BE2C (cell line): ENCODE measurements at regions not wholly inside any gene's neighbourhood (a gene's known extent, or its start where the extent isn't known, plus 50 kb on each side); places are given as distances from the start of the nearest gene placed in this dataset.

Experiments
- DNase-seq: peaks from one replicate; pipeline ENCODE4 v3.0.0-alpha.2; 2020
- H3K27me3 ChIP-seq: fragments of 250-450 bp; sonication (Bioruptor Pico); 2 replicates; pipeline ENCODE4 v1.5.1; 2020; ENCODE audit warnings: mild to moderate bottlenecking
- H3K36me3 ChIP-seq: fragments of 250-450 bp; sonication (Bioruptor Pico); 2 replicates; pipeline ENCODE4 v1.5.1; 2020; ENCODE audit warnings: mild to moderate bottlenecking
- H3K4me1 ChIP-seq: fragments of 250-450 bp; sonication (Bioruptor Pico); 2 replicates; pipeline ENCODE4 v1.5.1; 2020
- H3K4me3 ChIP-seq: 2 replicates; pipeline ENCODE4 v1.5.1; 2011; ENCODE audit warnings: low read depth, low read length
- H3K9me3 ChIP-seq: fragments of 250-450 bp; sonication (Bioruptor Pico); 2 replicates; pipeline ENCODE4 v1.5.1; 2020
- CTCF ChIP-seq: IDR thresholded peaks from 2 replicates; pipeline ENCODE4 v1.5.1; 2012; ENCODE audit warnings: mild to moderate bottlenecking, low read depth, low read length

DNA sequence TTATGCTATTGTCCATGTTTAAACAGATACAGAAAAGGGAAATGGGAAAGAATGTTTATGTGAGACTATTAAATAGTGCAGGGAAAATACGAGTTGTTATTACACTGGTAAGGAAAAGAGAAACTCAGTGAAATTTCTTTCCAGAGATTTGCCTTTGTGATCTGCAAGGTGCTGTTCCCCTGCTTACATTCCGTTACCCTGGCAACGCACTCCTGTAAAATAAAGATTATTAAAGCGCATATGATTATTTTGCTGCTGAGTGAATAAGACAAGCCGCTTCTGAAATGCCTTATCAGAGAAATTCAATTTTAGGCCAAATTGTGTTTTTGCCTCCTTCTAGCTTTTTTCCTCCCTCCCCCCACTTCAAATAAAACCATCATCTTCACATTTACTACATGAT is 328.6 kb upstream of the PMFBP1 start:
- H3K36me3 ChIP-seq = no peaks in the 10 kb centered on the region
- no peaks in the 10 kb centered on the region for H3K9me3 ChIP-seq
- TF ChIP-seq CTCF = no peak
- H3K27me3 ChIP-seq = no peaks in the 10 kb centered on the region
- H3K4me1 ChIP-seq = peaks cover 23% of the 10 kb centered on the region
- DNase-seq = no peak
- no peak overlapping the region for H3K4me3 ChIP-seq

GRCh38 chr16:72493716-72494415 is 321.9 kb upstream of the PMFBP1 start:
- no peak for DNase-seq
- H3K4me3 ChIP-seq = no peak overlapping the region
- TF ChIP-seq CTCF = no peak

DNA sequence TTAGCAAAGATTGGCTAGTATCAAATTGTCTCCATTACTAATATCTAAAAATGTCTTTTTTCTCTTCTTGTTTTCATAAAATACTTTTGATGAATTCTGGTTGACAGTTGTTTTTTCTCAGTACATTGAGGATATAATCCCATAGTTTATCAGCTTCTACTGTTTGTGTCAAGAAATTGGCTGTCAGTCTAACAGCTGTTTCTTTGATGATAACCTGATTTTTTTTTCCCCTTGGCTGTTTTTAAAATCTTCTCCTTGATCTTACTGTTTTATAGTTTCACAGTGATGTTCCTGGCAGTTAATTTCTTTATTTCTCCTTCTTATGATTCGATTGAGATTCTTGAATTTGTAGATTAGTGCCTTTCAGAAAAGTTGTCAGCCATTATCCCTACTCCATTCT is 315.3 kb upstream of the PMFBP1 start:
- DNase-seq = no peak
- no peak for TF ChIP-seq CTCF
- no peaks in the 10 kb centered on the region for H3K27me3 ChIP-seq

More at GRCh38 chr16:72493716-72494415, 321.9 kb upstream of the PMFBP1 start:
- H3K4me1 ChIP-seq = no peaks in the 10 kb centered on the region; the same call in 1 of the 2 replicates
- H3K27me3 ChIP-seq = no peaks in the 10 kb centered on the region
- H3K9me3 ChIP-seq = no peaks in the 10 kb centered on the region
- no peaks in the 10 kb centered on the region for H3K36me3 ChIP-seq

DNA sequence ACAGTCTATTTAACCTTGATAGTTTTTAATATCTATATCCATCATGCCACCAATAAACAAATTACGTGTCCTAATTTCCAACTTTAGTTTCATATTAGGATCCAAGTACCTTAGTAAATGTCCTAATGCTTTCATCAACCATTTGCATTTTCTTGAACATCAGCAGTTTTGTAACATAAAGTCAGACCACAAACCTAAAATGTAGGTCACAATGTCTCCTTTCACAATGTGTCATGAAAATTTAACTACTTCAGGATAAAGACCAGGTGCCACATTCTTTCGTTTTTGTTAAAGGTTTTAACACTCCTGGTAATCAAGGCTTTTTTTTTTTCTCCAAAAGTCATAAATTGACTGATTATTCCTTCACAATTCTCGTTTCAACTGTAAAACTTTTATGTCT is 310.7 kb upstream of the PMFBP1 start:
- DNase-seq = no peak
- Histone ChIP-seq H3K4me3 (no peak overlapping the region), H3K27me3 (no peaks in the 10 kb centered on the region), H3K4me1 (no peaks in the 10 kb centered on the region), H3K36me3 (no peaks in the 10 kb centered on the region), H3K9me3 (no peaks in the 10 kb centered on the region)
- TF ChIP-seq CTCF = no peak

More for the DNA sequence above, 315.3 kb upstream of the PMFBP1 start:
- Histone ChIP-seq H3K9me3 (no peaks in the 10 kb centered on the region), H3K36me3 (no peaks in the 10 kb centered on the region), H3K4me3 (no peak overlapping the region), H3K4me1 (no peaks in the 10 kb centered on the region)

DNA sequence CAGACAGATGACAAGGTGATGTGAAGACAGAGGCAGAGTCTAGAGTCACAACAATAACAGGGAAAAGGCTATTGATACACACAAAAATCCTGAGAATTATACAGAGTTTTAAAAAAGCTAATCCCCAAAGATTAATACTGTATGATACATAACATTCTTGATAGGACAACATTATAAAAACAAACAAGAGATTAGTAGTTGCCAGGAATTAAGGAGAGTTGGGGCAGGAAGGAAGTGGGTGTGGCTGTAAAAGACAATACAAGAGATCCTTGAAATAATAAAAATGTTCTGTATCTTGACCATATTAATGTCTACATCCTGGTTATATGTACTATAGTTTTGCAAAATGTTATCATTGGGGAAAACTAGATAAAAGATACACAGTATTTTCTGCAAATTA is 309.5 kb upstream of the PMFBP1 start:
- no peak for DNase-seq
- Histone ChIP-seq H3K36me3 (no peaks in the 10 kb centered on the region), H3K9me3 (no peaks in the 10 kb centered on the region), H3K27me3 (no peaks in the 10 kb centered on the region), H3K4me1 (no peaks in the 10 kb centered on the region), H3K4me3 (no peak overlapping the region)
- TF ChIP-seq CTCF = no peak

DNA sequence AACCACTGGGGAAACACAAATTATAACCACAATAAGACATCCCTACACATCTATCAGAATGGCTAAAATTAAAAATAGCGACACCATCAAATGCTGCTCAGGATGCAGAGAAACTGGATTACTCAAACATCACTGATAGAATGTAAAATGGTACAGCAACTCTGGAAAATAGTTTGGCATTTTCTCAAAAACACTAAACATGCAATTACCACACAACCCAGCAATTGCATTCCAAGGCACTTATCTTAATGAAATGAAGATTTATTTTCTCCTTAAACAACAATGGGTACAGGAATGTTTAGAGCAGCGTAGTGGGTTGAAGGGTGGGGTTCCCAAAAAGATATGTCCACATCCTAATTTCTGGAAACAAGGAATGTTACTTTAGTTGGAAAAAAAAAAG is 309.0 kb upstream of the PMFBP1 start:
- no peak for DNase-seq
- Histone ChIP-seq H3K4me3 (no peak overlapping the region), H3K27me3 (no peaks in the 10 kb centered on the region), H3K36me3 (no peaks in the 10 kb centered on the region), H3K9me3 (no peaks in the 10 kb centered on the region), H3K4me1 (no peaks in the 10 kb centered on the region)
- no peak for TF ChIP-seq CTCF
